ENCODE measurements at regions not wholly inside any gene's neighbourhood (a gene's known extent, or its start where the extent isn't known, plus 50 kb on each side); places are given as distances from the start of the nearest gene placed in this dataset.

GRCh38 chr11:71334191-71334590, 81.8 kb upstream of the SHANK2 start:
- H3K27me3 Mint-ChIP-seq (ENCODE audit: low read depth, poor library complexity), result peaks cover 21% of the 10 kb centered on the region
- H3K4me3 Mint-ChIP-seq, result no peak overlapping the region
- DNase-seq, result no peak
- H3K4me1 Mint-ChIP-seq, result peaks cover 21% of the 10 kb centered on the region
- no peaks in the 10 kb centered on the region for H3K36me3 Mint-ChIP-seq (ENCODE audit: low read depth)
- H3K27ac Mint-ChIP-seq, result no peak overlapping the region
- TF ChIP-seq, protein P1, sequence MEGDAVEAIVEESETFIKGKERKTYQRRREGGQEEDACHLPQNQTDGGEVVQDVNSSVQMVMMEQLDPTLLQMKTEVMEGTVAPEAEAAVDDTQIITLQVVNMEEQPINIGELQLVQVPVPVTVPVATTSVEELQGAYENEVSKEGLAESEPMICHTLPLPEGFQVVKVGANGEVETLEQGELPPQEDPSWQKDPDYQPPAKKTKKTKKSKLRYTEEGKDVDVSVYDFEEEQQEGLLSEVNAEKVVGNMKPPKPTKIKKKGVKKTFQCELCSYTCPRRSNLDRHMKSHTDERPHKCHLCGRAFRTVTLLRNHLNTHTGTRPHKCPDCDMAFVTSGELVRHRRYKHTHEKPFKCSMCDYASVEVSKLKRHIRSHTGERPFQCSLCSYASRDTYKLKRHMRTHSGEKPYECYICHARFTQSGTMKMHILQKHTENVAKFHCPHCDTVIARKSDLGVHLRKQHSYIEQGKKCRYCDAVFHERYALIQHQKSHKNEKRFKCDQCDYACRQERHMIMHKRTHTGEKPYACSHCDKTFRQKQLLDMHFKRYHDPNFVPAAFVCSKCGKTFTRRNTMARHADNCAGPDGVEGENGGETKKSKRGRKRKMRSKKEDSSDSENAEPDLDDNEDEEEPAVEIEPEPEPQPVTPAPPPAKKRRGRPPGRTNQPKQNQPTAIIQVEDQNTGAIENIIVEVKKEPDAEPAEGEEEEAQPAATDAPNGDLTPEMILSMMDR (IDR thresholded peaks at IDR 0.05), result no peak
- peaks cover 17% of the 10 kb centered on the region for H3K9me3 Mint-ChIP-seq

- DNase-seq, result no peak
- no peak overlapping the region for H3K4me3 Mint-ChIP-seq
- TF ChIP-seq, protein P1 (IDR thresholded peaks at IDR 0.05), result no peak
- no peaks in the 10 kb centered on the region for H3K36me3 Mint-ChIP-seq (ENCODE audit: low read depth)
- H3K4me1 Mint-ChIP-seq, result peaks cover 15% of the 10 kb centered on the region
- peaks cover 17% of the 10 kb centered on the region for H3K9me3 Mint-ChIP-seq
- H3K27me3 Mint-ChIP-seq (ENCODE audit: low read depth, poor library complexity), result peaks cover 21% of the 10 kb centered on the region
- no peak overlapping the region for H3K27ac Mint-ChIP-seq
Observed at GRCh38 chr11:71333473-71333872, 81.1 kb upstream of the SHANK2 start.

DNA sequence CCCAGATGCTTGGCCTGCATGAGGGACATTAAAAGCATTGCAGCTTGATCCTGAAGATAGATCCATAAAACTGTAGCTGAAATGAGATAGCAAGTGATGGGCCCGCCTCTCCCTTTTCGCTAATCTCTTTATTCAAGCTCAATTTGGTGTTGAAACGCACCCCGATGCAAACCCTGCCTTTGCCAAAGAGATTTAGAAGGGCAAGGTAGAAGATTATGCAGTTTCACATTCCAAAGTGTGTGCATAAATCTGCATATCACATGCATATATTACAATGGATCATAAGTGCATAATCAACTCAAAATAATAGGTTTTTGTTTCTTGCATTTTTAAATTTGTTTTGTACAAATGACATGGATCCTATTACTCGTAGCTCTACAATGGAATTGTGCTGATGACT, 80.1 kb upstream of the SHANK2 start:
- Mint-ChIP-seq H3K9me3 (peaks cover 17% of the 10 kb centered on the region), H3K4me1 (peaks cover 5% of the 10 kb centered on the region), H3K27ac (no peak overlapping the region), H3K4me3 (no peak overlapping the region), H3K36me3 (ENCODE audit: low read depth) (no peaks in the 10 kb centered on the region), H3K27me3 (ENCODE audit: low read depth, poor library complexity) (peaks cover 24% of the 10 kb centered on the region)
- TF ChIP-seq, protein P1 (IDR thresholded peaks at IDR 0.05), result no peak
- DNase-seq, result no peak

DNA sequence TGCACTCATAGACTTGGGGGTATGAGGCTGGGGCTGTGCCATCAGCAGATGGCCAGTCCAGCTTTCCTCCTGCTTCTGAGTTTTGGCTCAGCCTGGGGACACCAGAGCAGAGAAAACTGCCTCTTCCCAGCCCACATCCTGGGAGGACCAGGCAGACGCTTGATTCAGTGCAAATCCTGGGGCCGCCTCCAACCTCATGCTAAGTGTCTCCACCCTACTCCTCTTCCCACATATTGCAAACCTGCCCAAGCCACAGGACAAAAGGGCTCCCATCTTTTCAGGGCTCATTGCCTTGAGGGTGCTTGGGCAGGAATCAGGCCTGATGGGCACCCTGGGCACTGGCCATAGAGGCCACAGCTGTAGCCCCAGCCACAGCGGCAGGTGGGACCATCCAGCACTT, 79.7 kb upstream of the SHANK2 start:
- Mint-ChIP-seq H3K4me1 (peaks cover 1% of the 10 kb centered on the region), H3K9me3 (peaks cover 17% of the 10 kb centered on the region), H3K4me3 (no peak overlapping the region), H3K27ac (no peak overlapping the region), H3K27me3 (ENCODE audit: low read depth, poor library complexity) (peaks cover 24% of the 10 kb centered on the region), H3K36me3 (ENCODE audit: low read depth) (no peaks in the 10 kb centered on the region)
- no peak for DNase-seq
- TF ChIP-seq, protein P1 (IDR thresholded peaks at IDR 0.05), result no peak

GRCh38 chr11:71331631-71332030, 79.3 kb upstream of the SHANK2 start:
- DNase-seq, result no peak
- Mint-ChIP-seq H3K27ac (no peak overlapping the region), H3K4me3 (no peak overlapping the region), H3K9me3 (peaks cover 17% of the 10 kb centered on the region), H3K36me3 (ENCODE audit: low read depth) (no peaks in the 10 kb centered on the region), H3K27me3 (ENCODE audit: low read depth, poor library complexity) (peaks cover 24% of the 10 kb centered on the region), H3K4me1 (no peaks in the 10 kb centered on the region)
- TF ChIP-seq, protein P1 (IDR thresholded peaks at IDR 0.05), result no peak

DNA sequence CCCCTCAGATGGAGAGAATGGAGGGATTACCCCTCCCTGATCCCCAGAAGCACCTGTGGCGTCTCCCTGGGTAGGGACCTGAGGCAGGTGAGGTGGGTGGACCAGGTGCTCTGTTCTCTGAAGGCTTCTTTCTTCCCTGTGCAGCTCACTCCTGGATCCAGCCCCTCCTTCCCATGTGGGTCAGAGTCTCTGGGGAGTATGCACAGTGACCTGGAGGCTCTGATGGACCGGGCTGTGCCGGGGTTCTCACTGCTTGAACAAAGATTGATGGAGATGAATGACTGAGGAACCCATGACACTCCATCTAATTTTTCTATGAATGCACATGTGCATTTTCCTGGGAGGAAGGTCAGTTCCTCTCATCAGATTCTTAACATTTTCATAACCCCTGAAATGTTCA, 78.6 kb upstream of the SHANK2 start:
- H3K36me3 Mint-ChIP-seq (ENCODE audit: low read depth), result no peaks in the 10 kb centered on the region
- peaks cover 17% of the 10 kb centered on the region for H3K9me3 Mint-ChIP-seq
- H3K27ac Mint-ChIP-seq, result no peak overlapping the region
- H3K4me3 Mint-ChIP-seq, result no peak overlapping the region
- no peaks in the 10 kb centered on the region for H3K4me1 Mint-ChIP-seq
- TF ChIP-seq, protein P1 (IDR thresholded peaks at IDR 0.05), result no peak
- no peak for DNase-seq
- peaks cover 25% of the 10 kb centered on the region for H3K27me3 Mint-ChIP-seq (ENCODE audit: low read depth, poor library complexity)
